ENCODE measurements at regions not wholly inside any gene's neighbourhood (a gene's known extent, or its start where the extent isn't known, plus 50 kb on each side); places are given as distances from the start of the nearest gene placed in this dataset.
A peak's percentile ranks its signal among the peaks of the same experiment; 100 is the strongest.

GRCh38 chr18:78914249-78914935, 65.2 kb upstream of the SALL3 start:
- Histone ChIP-seq H3K9ac (ENCODE audit: low read depth, low read length) (no peak overlapping the region), H4K20me1 (ENCODE audit: insufficient read depth, low read length) (peaks cover 3% of the 10 kb centered on the region; the same call in 1 of the 2 replicates), H3K36me3 (ENCODE audit: insufficient read depth, low read length) (no peaks in the 10 kb centered on the region), H3K4me1 (ENCODE audit: insufficient read depth, low read length) (peaks cover 17% of the 10 kb centered on the region), H3K9me3 (ENCODE audit: insufficient read depth, low read length, severe bottlenecking) (no peaks in the 10 kb centered on the region), H3K79me2 (ENCODE audit: insufficient read depth, low read length) (no peaks in the 10 kb centered on the region), H2AFZ (ENCODE audit: low read depth, low read length) (no peak overlapping the region), H3K27me3 (ENCODE audit: insufficient read depth, low read length, poor library complexity) (peaks cover 23% of the 10 kb centered on the region), H3K27ac (ENCODE audit: low read length) (no peak overlapping the region), H3K4me3 (ENCODE audit: low read depth in 1 of 2, low read length in 2 of 2) (no peak overlapping the region), H3K4me2 (ENCODE audit: insufficient read depth, low read length) (peak overlapping the region; percentile 49)
- ATAC-seq (ENCODE audit: insufficient read depth, low read depth) (peak; percentile 85), DNase-seq (peak; percentile 40)
- TF ChIP-seq CTCF (IDR thresholded peaks at IDR 0.05; ENCODE audit: borderline replicate concordance, extremely low read depth, low read length, poor library complexity, severe bottlenecking) = no peak
- peak; percentile 68 for TF ChIP-seq EZH2 (IDR thresholded peaks at IDR 0.05; ENCODE audit: borderline replicate concordance, low read depth, low read length, severe bottlenecking)

DNA sequence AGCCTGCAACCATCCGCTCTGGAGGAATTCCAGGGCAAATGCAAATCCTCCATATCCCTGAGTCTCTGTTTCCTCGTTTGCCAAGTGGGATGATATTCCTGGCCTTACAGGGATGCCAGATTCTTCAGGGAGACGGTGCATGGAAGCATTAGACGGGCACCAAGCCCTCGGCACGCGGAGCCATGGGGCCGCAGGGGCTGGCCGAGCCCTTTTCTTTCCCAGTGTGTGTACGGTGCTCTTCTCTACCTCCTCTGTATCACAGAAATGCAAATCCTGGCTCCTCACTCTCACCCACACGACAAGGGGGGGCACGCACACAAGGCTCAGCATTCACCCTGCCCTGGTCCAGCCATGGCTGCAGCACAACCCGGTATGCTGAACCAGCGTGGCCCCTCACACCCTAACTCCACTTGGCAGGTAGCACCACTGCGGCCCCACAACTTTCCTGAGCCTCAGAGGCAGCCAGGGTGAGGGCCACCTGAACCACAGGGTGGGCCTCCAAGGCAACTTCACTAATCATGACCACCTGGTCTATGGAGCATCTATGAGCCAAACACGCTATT, 64.1 kb upstream of the SALL3 start:
- Histone ChIP-seq H3K36me3 (ENCODE audit: insufficient read depth, low read length) (no peaks in the 10 kb centered on the region), H3K4me2 (ENCODE audit: insufficient read depth, low read length) (peak overlapping the region; percentile 49; the same call in 1 of the 2 replicates), H3K27ac (ENCODE audit: low read length) (no peak overlapping the region), H3K4me1 (ENCODE audit: insufficient read depth, low read length) (peaks cover 17% of the 10 kb centered on the region), H4K20me1 (ENCODE audit: insufficient read depth, low read length) (peaks cover 3% of the 10 kb centered on the region; the same call in 1 of the 2 replicates), H3K4me3 (ENCODE audit: low read depth in 1 of 2, low read length in 2 of 2) (no peak overlapping the region), H3K9me3 (ENCODE audit: insufficient read depth, low read length, severe bottlenecking) (no peaks in the 10 kb centered on the region), H3K79me2 (ENCODE audit: insufficient read depth, low read length) (no peaks in the 10 kb centered on the region), H3K27me3 (ENCODE audit: insufficient read depth, low read length, poor library complexity) (peaks cover 19% of the 10 kb centered on the region), H3K9ac (ENCODE audit: low read depth, low read length) (no peak overlapping the region), H2AFZ (ENCODE audit: low read depth, low read length) (no peak overlapping the region)
- no peak for DNase-seq
- no peak for ATAC-seq (ENCODE audit: insufficient read depth, low read depth)
- TF ChIP-seq CTCF (IDR thresholded peaks at IDR 0.05; ENCODE audit: borderline replicate concordance, extremely low read depth, low read length, poor library complexity, severe bottlenecking) = no peak
- no peak for TF ChIP-seq EZH2 (IDR thresholded peaks at IDR 0.05; ENCODE audit: borderline replicate concordance, low read depth, low read length, severe bottlenecking)

DNA sequence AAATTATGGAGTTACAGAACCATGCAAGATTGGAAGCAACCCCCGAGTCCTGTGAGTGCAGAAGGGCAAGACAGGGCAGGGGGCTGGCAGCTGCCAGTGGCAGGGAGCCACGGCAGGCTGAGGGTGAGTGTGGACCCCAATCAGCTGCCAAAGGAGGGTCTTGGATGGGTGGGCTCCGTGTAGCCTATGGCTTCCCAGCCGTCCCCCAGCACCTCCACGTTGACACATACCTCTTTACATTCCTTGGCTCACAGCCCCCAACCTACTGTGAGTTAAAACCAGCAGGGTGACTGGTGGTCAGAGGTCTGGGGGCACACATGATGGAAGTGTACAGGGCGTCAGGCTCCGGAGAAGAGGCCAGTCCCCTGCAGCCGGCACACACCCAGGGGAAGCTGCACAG, 60.9 kb upstream of the SALL3 start:
- TF ChIP-seq CTCF (IDR thresholded peaks at IDR 0.05; ENCODE audit: borderline replicate concordance, extremely low read depth, low read length, poor library complexity, severe bottlenecking) (no peak), EZH2 (IDR thresholded peaks at IDR 0.05; ENCODE audit: borderline replicate concordance, low read depth, low read length, severe bottlenecking) (no peak)
- no peaks in the 10 kb centered on the region for H3K36me3 ChIP-seq (ENCODE audit: insufficient read depth, low read length)
- peaks cover 17% of the 10 kb centered on the region for H3K4me1 ChIP-seq (ENCODE audit: insufficient read depth, low read length)
- DNase-seq = no peak
- no peak for ATAC-seq (ENCODE audit: insufficient read depth, low read depth)
- no peak overlapping the region for H3K4me2 ChIP-seq (ENCODE audit: insufficient read depth, low read length)
- peaks cover 19% of the 10 kb centered on the region for H3K27me3 ChIP-seq (ENCODE audit: insufficient read depth, low read length, poor library complexity)
- no peak overlapping the region for H3K4me3 ChIP-seq (ENCODE audit: low read depth in 1 of 2, low read length in 2 of 2)
- H2AFZ ChIP-seq (ENCODE audit: low read depth, low read length) = no peak overlapping the region
- no peak overlapping the region for H3K9ac ChIP-seq (ENCODE audit: low read depth, low read length)
- H3K79me2 ChIP-seq (ENCODE audit: insufficient read depth, low read length) = no peaks in the 10 kb centered on the region
- peaks cover 2% of the 10 kb centered on the region; the same call in 1 of the 2 replicates for H4K20me1 ChIP-seq (ENCODE audit: insufficient read depth, low read length)
- H3K9me3 ChIP-seq (ENCODE audit: insufficient read depth, low read length, severe bottlenecking) = no peaks in the 10 kb centered on the region
- H3K27ac ChIP-seq (ENCODE audit: low read length) = no peak overlapping the region

Measured in DND-41 (cell line).